ENCODE measurements at regions not wholly inside any gene's neighbourhood (a gene's known extent, or its start where the extent isn't known, plus 50 kb on each side); places are given as distances from the start of the nearest gene placed in this dataset.
"Not testable (repeated sequence)": the region's sequence is repeated elsewhere in the genome, so short reads cannot be mapped to it uniquely, and the experiment has no call there.

DNA sequence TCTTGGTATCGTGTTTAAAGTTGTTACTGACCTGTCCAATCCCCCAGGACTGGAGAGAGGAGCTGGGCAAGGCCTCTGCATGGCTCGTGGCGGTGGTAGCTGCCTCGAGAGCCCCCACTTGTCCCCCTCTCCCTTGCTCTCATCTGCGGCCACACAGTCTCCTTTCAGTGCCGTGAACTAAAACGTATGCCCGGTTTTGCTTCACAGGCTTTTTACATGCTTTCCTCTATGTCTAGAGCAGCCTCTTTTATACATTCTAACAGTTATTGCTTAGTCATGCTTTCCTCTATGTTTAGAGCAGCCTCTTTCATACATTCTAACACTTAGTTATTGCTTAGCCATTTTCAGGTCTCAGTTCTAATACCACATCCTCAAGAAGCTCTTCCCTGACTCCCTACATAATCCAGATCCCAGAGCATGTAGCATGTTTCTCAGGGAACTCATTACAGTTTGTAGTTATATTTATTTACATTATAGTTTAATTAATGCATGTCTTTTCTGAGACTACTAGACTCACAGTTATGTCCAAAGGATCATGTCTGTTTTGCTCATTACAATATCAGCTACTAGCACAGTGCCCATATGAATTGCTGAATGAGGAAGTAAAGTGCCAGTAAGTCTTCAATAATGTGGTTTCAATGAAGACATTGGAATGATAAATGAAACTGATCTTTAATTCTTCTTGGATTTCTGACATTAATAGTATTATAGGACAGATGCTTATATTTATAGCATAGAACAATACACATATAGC is 66.5 kb upstream of the TBL1XR1 start:
- H3K4me3 ChIP-seq (ENCODE audit: low read depth in 1 of 2, low read length in 1 of 2) = no peak overlapping the region
- H3K27ac ChIP-seq = no peak overlapping the region
- TF ChIP-seq, protein P1, sequence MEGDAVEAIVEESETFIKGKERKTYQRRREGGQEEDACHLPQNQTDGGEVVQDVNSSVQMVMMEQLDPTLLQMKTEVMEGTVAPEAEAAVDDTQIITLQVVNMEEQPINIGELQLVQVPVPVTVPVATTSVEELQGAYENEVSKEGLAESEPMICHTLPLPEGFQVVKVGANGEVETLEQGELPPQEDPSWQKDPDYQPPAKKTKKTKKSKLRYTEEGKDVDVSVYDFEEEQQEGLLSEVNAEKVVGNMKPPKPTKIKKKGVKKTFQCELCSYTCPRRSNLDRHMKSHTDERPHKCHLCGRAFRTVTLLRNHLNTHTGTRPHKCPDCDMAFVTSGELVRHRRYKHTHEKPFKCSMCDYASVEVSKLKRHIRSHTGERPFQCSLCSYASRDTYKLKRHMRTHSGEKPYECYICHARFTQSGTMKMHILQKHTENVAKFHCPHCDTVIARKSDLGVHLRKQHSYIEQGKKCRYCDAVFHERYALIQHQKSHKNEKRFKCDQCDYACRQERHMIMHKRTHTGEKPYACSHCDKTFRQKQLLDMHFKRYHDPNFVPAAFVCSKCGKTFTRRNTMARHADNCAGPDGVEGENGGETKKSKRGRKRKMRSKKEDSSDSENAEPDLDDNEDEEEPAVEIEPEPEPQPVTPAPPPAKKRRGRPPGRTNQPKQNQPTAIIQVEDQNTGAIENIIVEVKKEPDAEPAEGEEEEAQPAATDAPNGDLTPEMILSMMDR (IDR thresholded peaks at IDR 0.05) = no peak
- no peaks in the 10 kb centered on the region for H3K27me3 ChIP-seq
- H3K4me1 ChIP-seq (ENCODE audit: control insufficient read depth in 1 of 2, insufficient read depth in 1 of 2, low read depth in 1 of 2, low read length in 1 of 2) = no peaks in the 10 kb centered on the region
- H3K36me3 ChIP-seq = no peaks in the 10 kb centered on the region
- H3K9me3 ChIP-seq = no peaks in the 10 kb centered on the region

DNA sequence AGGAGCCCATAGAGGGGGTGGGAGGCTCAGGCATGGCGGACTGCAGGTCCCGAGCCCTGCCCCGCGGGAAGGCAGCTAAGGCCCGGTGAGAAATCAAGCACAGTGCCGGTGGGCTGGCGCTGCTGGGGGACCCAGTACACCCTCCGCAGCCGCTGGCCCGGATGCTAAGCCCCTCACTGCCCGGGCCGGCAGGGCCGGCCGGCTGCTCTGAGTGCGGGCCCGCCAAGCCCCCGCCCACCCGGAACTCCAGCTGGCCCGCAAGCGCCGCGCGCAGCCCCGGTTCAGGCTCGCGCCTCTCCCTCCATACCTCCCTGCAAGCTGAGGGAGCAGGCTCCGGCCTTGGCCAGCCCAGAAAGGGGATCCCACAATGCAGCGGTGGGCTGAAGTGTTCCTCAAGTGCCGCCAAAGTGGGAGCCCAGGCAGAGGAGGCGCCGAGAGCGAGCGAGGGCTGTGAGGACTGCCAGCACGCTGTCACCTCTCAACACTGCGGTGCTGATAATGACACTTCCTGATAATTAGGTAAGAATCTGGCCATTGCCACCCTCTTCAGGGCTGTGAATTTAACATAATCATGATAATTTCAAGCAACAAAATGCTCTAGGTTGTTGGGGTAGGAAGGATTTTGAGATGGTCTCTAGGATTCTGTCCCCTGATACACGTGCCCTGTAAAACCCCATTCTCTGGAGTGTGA is 74.7 kb upstream of the TBL1XR1 start:
- not testable (repeated sequence) for H3K36me3 ChIP-seq; H3K4me3 ChIP-seq (ENCODE audit: low read depth in 1 of 2, low read length in 1 of 2); H3K9me3 ChIP-seq; H3K4me1 ChIP-seq (ENCODE audit: control insufficient read depth in 1 of 2, insufficient read depth in 1 of 2, low read depth in 1 of 2, low read length in 1 of 2); H3K27ac ChIP-seq; H3K27me3 ChIP-seq

DNA sequence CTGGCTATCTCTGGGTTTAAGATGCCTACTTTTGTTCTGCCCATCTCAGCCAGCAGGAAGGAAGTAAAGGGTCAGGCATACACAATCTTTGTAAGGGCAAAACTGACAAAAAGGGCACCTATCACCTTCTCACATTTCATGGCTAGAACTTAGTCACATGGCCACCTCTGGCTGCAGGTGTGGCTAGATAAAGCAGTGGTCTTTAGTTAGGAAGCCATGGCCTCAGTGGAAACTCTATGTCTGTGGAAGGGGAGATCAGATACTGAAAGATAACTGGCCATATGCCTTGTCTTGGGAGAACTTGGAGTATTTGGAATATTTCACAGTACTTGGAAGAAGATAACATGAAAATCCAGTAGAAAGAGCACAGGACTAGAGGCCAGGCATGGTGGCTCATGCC is 80.7 kb upstream of the TBL1XR1 start:
- no peaks in the 10 kb centered on the region for H3K36me3 ChIP-seq
- no peak overlapping the region for H3K27ac ChIP-seq
- H3K4me3 ChIP-seq (ENCODE audit: low read depth in 1 of 2, low read length in 1 of 2) = no peak overlapping the region
- peaks cover 17 to 20% of the 10 kb centered on the region in 2 experiments for H3K4me1 ChIP-seq (ENCODE audit: control insufficient read depth in 1 of 2, insufficient read depth in 1 of 2, low read depth in 1 of 2, low read length in 1 of 2)
- TF ChIP-seq, protein P1 (IDR thresholded peaks at IDR 0.05) = no peak
- no peaks in the 10 kb centered on the region for H3K9me3 ChIP-seq
- H3K27me3 ChIP-seq = no peaks in the 10 kb centered on the region

DNA sequence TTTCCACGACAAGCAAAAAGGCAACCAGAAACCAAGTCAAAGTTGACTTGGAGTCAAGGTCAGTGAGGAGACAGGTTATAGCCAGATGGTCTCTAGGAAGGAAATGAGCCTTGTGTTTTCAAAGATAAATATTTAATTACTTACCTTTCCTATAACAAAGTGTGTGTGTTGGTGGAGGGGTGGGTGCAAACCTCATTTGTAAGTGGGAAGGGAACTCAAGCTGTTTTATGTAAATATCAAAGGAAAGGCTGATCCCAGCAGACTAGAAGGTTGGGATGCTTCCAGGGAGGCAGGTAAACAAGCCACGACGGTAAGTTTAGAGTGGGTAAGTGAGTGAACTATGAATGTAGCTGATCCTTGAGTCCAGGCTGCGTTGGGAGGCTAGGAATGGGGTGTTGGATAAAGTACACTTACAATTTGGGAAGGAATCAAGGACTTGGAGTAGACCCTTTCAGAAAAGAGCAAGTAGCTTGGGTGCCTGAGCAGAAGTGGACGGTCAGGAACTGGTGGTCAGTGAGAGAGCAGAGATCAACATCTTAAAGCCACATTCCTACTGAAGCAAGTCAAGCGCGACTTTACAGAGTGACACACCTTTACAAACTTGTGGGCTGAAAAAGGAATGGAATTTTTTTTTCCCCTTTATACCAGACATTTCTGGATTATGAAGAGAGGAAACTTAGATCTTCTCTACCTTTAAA is 82.0 kb upstream of the TBL1XR1 start:
- peaks cover 25 to 27% of the 10 kb centered on the region in 2 experiments for H3K4me1 ChIP-seq (ENCODE audit: control insufficient read depth in 1 of 2, insufficient read depth in 1 of 2, low read depth in 1 of 2, low read length in 1 of 2)
- H3K4me3 ChIP-seq (ENCODE audit: low read depth in 1 of 2, low read length in 1 of 2) = no peak overlapping the region
- no peak overlapping the region for H3K27ac ChIP-seq
- H3K27me3 ChIP-seq = no peaks in the 10 kb centered on the region
- no peaks in the 10 kb centered on the region for H3K36me3 ChIP-seq
- no peaks in the 10 kb centered on the region for H3K9me3 ChIP-seq
- TF ChIP-seq, protein P1 (IDR thresholded peaks at IDR 0.05) = no peak

DNA sequence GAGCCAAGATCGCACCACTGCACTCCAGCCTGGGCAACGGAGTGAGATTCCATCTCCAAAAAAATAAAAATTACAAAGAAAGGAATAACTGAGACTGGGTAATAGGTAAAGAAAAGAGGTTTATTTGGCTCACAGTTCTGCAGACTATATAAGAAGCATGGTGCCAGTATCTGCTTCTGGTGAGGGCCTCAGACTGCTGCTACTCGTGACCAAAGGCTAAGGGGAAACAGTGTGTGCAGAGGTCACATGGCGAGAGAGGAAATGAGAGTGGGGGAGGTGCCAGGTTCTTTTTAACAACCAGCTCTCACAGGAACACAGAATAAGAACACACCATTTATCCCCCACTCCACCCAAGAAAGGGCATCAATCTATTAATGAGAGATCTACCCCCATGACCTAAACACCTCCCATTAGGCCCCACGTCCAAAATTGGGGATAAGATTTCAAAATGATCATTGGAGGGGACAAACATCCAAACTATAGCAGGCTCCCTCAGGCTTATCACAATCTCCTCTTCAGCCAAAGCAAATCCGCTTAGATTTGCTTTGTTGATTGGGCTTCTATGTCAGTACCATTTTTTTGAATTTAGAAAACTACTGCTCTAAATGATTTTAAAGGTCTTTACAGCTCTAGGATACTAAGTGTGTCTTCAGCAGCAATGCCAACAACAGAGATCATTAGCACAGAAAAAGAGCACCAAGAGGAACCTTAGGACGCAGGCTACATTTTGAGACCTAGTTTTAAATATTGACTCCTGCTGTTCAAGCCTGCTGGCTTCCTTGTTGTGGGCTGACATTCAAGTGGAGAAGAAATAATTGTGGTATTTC is 84.2 kb upstream of the TBL1XR1 start:
- Histone ChIP-seq H3K36me3 (no peaks in the 10 kb centered on the region), H3K4me1 (ENCODE audit: control insufficient read depth in 1 of 2, insufficient read depth in 1 of 2, low read depth in 1 of 2, low read length in 1 of 2) (peaks cover 29 to 31% of the 10 kb centered on the region in 2 experiments)

More for the DNA sequence above, 84.2 kb upstream of the TBL1XR1 start:
- no peaks in the 10 kb centered on the region for H3K9me3 ChIP-seq
- peak overlapping the region in 1 of 2 experiments; percentile 8 for H3K4me3 ChIP-seq (ENCODE audit: low read depth in 1 of 2, low read length in 1 of 2)
- H3K27me3 ChIP-seq = no peaks in the 10 kb centered on the region
- TF ChIP-seq, protein P1 (IDR thresholded peaks at IDR 0.05) = no peak
- H3K27ac ChIP-seq = peak overlapping the region; percentile 73
